ENCODE measurements at regions not wholly inside any gene's neighbourhood (a gene's known extent, or its start where the extent isn't known, plus 50 kb on each side); places are given as distances from the start of the nearest gene placed in this dataset.

GRCh38 chr13:47158593-47158992, 261.7 kb upstream of the HTR2A start:
- H3K27ac ChIP-seq: no peak overlapping the region
- no peaks in the 10 kb centered on the region for H3K36me3 ChIP-seq (replicated peaks in 1 of 2)
- H3K27me3 ChIP-seq: no peaks in the 10 kb centered on the region
- no peak for TF ChIP-seq POLR2A (IDR thresholded peaks at IDR 0.05)
- no peak for TF ChIP-seq CTCF (IDR thresholded peaks at IDR 0.05)
- H3K9me3 ChIP-seq (replicated peaks in 1 of 3): no peaks in the 10 kb centered on the region
- no peak overlapping the region for H3K4me3 ChIP-seq
- H3K4me1 ChIP-seq (replicated peaks in 1 of 2): no peaks in the 10 kb centered on the region
- intact Hi-C loops (cut with DNase I): no loop called here
- no peak for DNase-seq
- WGBS, 4 donors: 53 to 63% (median 60%) methylated on average over 2 of the region's 2 CpGs

GRCh38 chr13:47148543-47148942, 251.7 kb upstream of the HTR2A start:
- H3K36me3 ChIP-seq (replicated peaks in 1 of 2): no peaks in the 10 kb centered on the region
- no peaks in the 10 kb centered on the region for H3K27me3 ChIP-seq
- H3K27ac ChIP-seq: no peak overlapping the region
- no peaks in the 10 kb centered on the region for H3K9me3 ChIP-seq (replicated peaks in 1 of 3)
- H3K4me1 ChIP-seq (replicated peaks in 1 of 2): no peaks in the 10 kb centered on the region
- intact Hi-C loops (cut with DNase I): no loop called here
- TF ChIP-seq POLR2A (IDR thresholded peaks at IDR 0.05) (no peak), CTCF (IDR thresholded peaks at IDR 0.05) (no peak)
- DNase-seq: no peak
- H3K4me3 ChIP-seq: no peak overlapping the region
- 40 to 63% (median 50%) methylated on average over 3 of the region's 3 CpGs for WGBS, 4 donors

GRCh38 chr13:47147812-47148119, 250.9 kb upstream of the HTR2A start:
- DNase-seq: no peak
- no peaks in the 10 kb centered on the region for H3K9me3 ChIP-seq (replicated peaks in 1 of 3)
- intact Hi-C loops (cut with DNase I): no loop called here
- H3K4me1 ChIP-seq (replicated peaks in 1 of 2): no peaks in the 10 kb centered on the region
- H3K36me3 ChIP-seq (replicated peaks in 1 of 2): no peaks in the 10 kb centered on the region
- no peaks in the 10 kb centered on the region for H3K27me3 ChIP-seq
- WGBS, 4 donors: 63 to 79% (median 73%) methylated on average over 2 of the region's 2 CpGs
- H3K27ac ChIP-seq: no peak overlapping the region
- TF ChIP-seq POLR2A (IDR thresholded peaks at IDR 0.05) (no peak), CTCF (IDR thresholded peaks at IDR 0.05) (no peak)
- H3K4me3 ChIP-seq: no peak overlapping the region

- no peak overlapping the region for H3K4me3 ChIP-seq
- no peak overlapping the region for H3K27ac ChIP-seq
- TF ChIP-seq POLR2A (IDR thresholded peaks at IDR 0.05): no peak
- no peak for TF ChIP-seq CTCF (IDR thresholded peaks at IDR 0.05)
- intact Hi-C loops (cut with DNase I): no loop called here
- no peak for DNase-seq
- H3K9me3 ChIP-seq (replicated peaks in 1 of 3): no peaks in the 10 kb centered on the region
- no peaks in the 10 kb centered on the region for H3K4me1 ChIP-seq (replicated peaks in 1 of 2)
- WGBS, 4 donors: 81 to 90% (median 83%) methylated on average over 2 of the region's 2 CpGs
- H3K36me3 ChIP-seq (replicated peaks in 1 of 2): no peaks in the 10 kb centered on the region
- no peaks in the 10 kb centered on the region for H3K27me3 ChIP-seq
These were observed 250.3 kb upstream of the HTR2A start for GRCh38 chr13:47146991-47147811.

Data from adrenal gland (tissue), 9 donors.